H9 (cell line): ENCODE measurements at regions not wholly inside any gene's neighbourhood (a gene's known extent, or its start where the extent isn't known, plus 50 kb on each side); places are given as distances from the start of the nearest gene placed in this dataset.

ENCODE experiments used
- DNase-seq: peaks from one replicate; pipeline ENCODE4 v3.0.0-alpha.2; 2017
- H2AFZ ChIP-seq: one replicate; pipeline ENCODE4 v1.6.1; 2013; ENCODE audit warnings: mild to moderate bottlenecking, low read length, control low read depth, moderate library complexity
- H2AK5ac ChIP-seq: 2 replicates; pipeline ENCODE4 v1.6.1; 2013; ENCODE audit warnings: low read length, control low read depth, mixed read lengths; ENCODE audit not compliant: insufficient read length
- H2BK120ac ChIP-seq: one replicate; pipeline ENCODE4 v1.6.1; 2013; ENCODE audit warnings: low read depth, mild to moderate bottlenecking, low read length, control low read depth, inconsistent platforms; ENCODE audit not compliant: poor library complexity, severe bottlenecking
- H2BK12ac ChIP-seq: 2 replicates; pipeline ENCODE4 v1.6.1; 2013; ENCODE audit warnings: low read length, control low read depth, mixed read lengths, low read depth; ENCODE audit not compliant: insufficient read length
- H2BK15ac ChIP-seq: 2 replicates; pipeline ENCODE4 v1.6.1; 2013; ENCODE audit warnings: low read depth, low read length, control low read depth
- H2BK20ac ChIP-seq: one replicate; pipeline ENCODE4 v1.6.1; 2013; ENCODE audit warnings: low read depth, mild to moderate bottlenecking, low read length, control low read depth, inconsistent platforms; ENCODE audit not compliant: poor library complexity, severe bottlenecking
- H2BK5ac ChIP-seq: 2 replicates; pipeline ENCODE4 v1.6.1; 2013; ENCODE audit warnings: low read length, control low read depth, mixed read lengths; ENCODE audit not compliant: insufficient read length
- H3K14ac ChIP-seq: 2 replicates; pipeline ENCODE4 v1.6.1; 2013; ENCODE audit warnings: low read length, control low read depth; ENCODE audit not compliant: insufficient read depth
- H3K18ac ChIP-seq: 2 replicates; pipeline ENCODE4 v1.6.1; 2013; ENCODE audit warnings: low read depth, mild to moderate bottlenecking, mixed read lengths, low read length, control low read depth; ENCODE audit not compliant: insufficient read length
- H3K23ac ChIP-seq: 2 replicates; pipeline ENCODE4 v1.6.1; 2013; ENCODE audit warnings: low read length, control low read depth, mixed read lengths, low read depth; ENCODE audit not compliant: insufficient read length
- H3K23me2 ChIP-seq: 2 replicates; pipeline ENCODE4 v1.6.1; 2013; ENCODE audit warnings: low read depth, mild to moderate bottlenecking, mixed read lengths, low read length, control low read depth; ENCODE audit not compliant: insufficient read length, poor library complexity, severe bottlenecking
- H3K27ac ChIP-seq: 2 replicates; pipeline ENCODE4 v1.5.1; 2013; ENCODE audit warnings: low read length, control low read depth, mixed read lengths, low read depth; ENCODE audit not compliant: insufficient read length
- H3K27me3 ChIP-seq: 2 replicates; pipeline ENCODE4 v1.6.1; 2013; ENCODE audit warnings: low read length, control low read depth, inconsistent platforms; ENCODE audit not compliant: insufficient read depth
- H3K4ac ChIP-seq: 2 replicates; pipeline ENCODE4 v1.6.1; 2013; ENCODE audit warnings: low read depth, mild to moderate bottlenecking, control low read depth, inconsistent platforms, low read length, moderate library complexity
- H3K4me1 ChIP-seq: 2 replicates; pipeline ENCODE4 v1.6.1; 2013; ENCODE audit warnings: low read length, control low read depth, inconsistent platforms; ENCODE audit not compliant: insufficient read depth
- H3K4me2 ChIP-seq: 2 replicates; pipeline ENCODE4 v1.6.1; 2013; ENCODE audit warnings: low read length, control low read depth, mixed read lengths; ENCODE audit not compliant: insufficient read length, insufficient read depth
- H3K56ac ChIP-seq: 2 replicates; pipeline ENCODE4 v1.6.1; 2013; ENCODE audit warnings: low read depth, mild to moderate bottlenecking, mixed read lengths, low read length, control low read depth; ENCODE audit not compliant: insufficient read length
- H3K79me1 ChIP-seq: 2 replicates; pipeline ENCODE4 v1.6.1; 2013; ENCODE audit warnings: low read depth, mild to moderate bottlenecking, moderate library complexity, low read length, control low read depth, inconsistent platforms; ENCODE audit not compliant: insufficient read depth, poor library complexity, severe bottlenecking
- H3K79me2 ChIP-seq: 2 replicates; pipeline ENCODE4 v1.6.1; 2013; ENCODE audit warnings: low read length, control low read depth, inconsistent platforms; ENCODE audit not compliant: insufficient read depth
- H3K9ac ChIP-seq: 2 replicates; pipeline ENCODE4 v1.6.1; 2013; ENCODE audit warnings: low read length, control low read depth, mixed read lengths; ENCODE audit not compliant: insufficient read length; ENCODE audit errors: extremely low read depth
- H3K9me3 ChIP-seq: one replicate; pipeline ENCODE4 v1.6.1; 2013; ENCODE audit warnings: low read depth, low read length, inconsistent platforms; ENCODE audit not compliant: control insufficient read depth
- H3T11ph ChIP-seq: one replicate; pipeline ENCODE4 v1.6.1; 2013; ENCODE audit warnings: mild to moderate bottlenecking, low read length, control low read depth, inconsistent platforms
- H4K20me1 ChIP-seq: one replicate; pipeline ENCODE4 v1.6.1; 2013; ENCODE audit not compliant: control insufficient read depth, insufficient read length, insufficient read depth
- H4K5ac ChIP-seq: 2 replicates; pipeline ENCODE4 v1.6.1; 2013; ENCODE audit warnings: low read depth, mild to moderate bottlenecking, mixed read lengths, low read length, control low read depth; ENCODE audit not compliant: insufficient read length
- H4K8ac ChIP-seq: replicated peaks from 2 replicates; pipeline ENCODE4 v1.6.1; 2013; ENCODE audit warnings: low read length, control low read depth, mixed read lengths, low read depth; ENCODE audit not compliant: insufficient read length
- H4K91ac ChIP-seq: 2 replicates; pipeline ENCODE4 v1.6.1; 2013; ENCODE audit warnings: low read depth, mild to moderate bottlenecking, moderate library complexity, mixed read lengths, low read length, control low read depth; ENCODE audit not compliant: insufficient read length
- H3K27ac Mint-ChIP-seq, 3 experiments: 2 replicates in 2 of 3; 3 replicates in 1 of 3; pipeline ENCODE4 v1.8.0; 2020 to 2021; ENCODE audit warnings: mixed read lengths in 3 of 3, mild to moderate bottlenecking in 1 of 3, moderate library complexity in 1 of 3
- H3K27me3 Mint-ChIP-seq: 2 replicates; pipeline ENCODE4 v1.8.0; 2021; ENCODE audit warnings: low read depth, mild to moderate bottlenecking, moderate library complexity, mixed read lengths
- H3K36me3 Mint-ChIP-seq, 3 experiments: 2 replicates in 2 of 3; 3 replicates in 1 of 3; pipeline ENCODE4 v1.8.0; 2020 to 2021; ENCODE audit warnings: low read depth in 3 of 3, mixed read lengths in 3 of 3; ENCODE audit not compliant: insufficient read depth in 1 of 3
- H3K4me1 Mint-ChIP-seq, 2 experiments: 2 replicates each; pipeline ENCODE4 v1.8.0; 2020; ENCODE audit warnings: mixed read lengths in 2 of 2
- H3K4me3 Mint-ChIP-seq, 2 experiments: 2 replicates in 1 of 2; 3 replicates in 1 of 2; pipeline ENCODE4 v1.8.0; 2020 to 2021; ENCODE audit warnings: mild to moderate bottlenecking in 2 of 2, mixed read lengths in 2 of 2, moderate library complexity in 1 of 2
- H3K9me3 Mint-ChIP-seq, 2 experiments: 2 replicates in 1 of 2; 3 replicates in 1 of 2; pipeline ENCODE4 v1.8.0; 2020; ENCODE audit warnings: mild to moderate bottlenecking in 2 of 2, mixed read lengths in 2 of 2, moderate library complexity in 1 of 2
- CTCF ChIP-seq: fragments of 200-600 bp; sonication (generic); conservative IDR thresholded peaks from 3 replicates; pipeline ENCODE4 v1.8.0; 2021; ENCODE audit warnings: antibody characterized with exemption, mild to moderate bottlenecking
- WGBS: extraction: QIAGEN DNeasy Blood & Tissue Kit; methylation state at CpG from one replicate; pipeline ENCODE4 v1.1.7; 2013; ENCODE audit warnings: missing lambda C conversion rate, low lambda C conversion rate, mixed read lengths; ENCODE audit not compliant: insufficient read length; ENCODE audit errors: extremely low coverage; 5-methylcytosine and 5-hydroxymethylcytosine counted together

GRCh38 chr2:177059293-177059692 is 153.3 kb upstream of the HNRNPA3 start:
- Histone ChIP-seq H3K4ac (no peak overlapping the region), H3K9me3 (no peaks in the 10 kb centered on the region), H3K27ac (no peak overlapping the region), H3K9ac (no peak overlapping the region), H2BK15ac (no peak overlapping the region), H3K4me2 (no peak overlapping the region), H2AK5ac (no peak overlapping the region), H3K4me1 (no peaks in the 10 kb centered on the region; the same call in 1 of the 2 replicates), H3K79me1 (no peaks in the 10 kb centered on the region), H3T11ph (no peak overlapping the region), H3K27me3 (no peaks in the 10 kb centered on the region), H3K56ac (no peak overlapping the region), H4K5ac (no peak overlapping the region), H3K23ac (no peak overlapping the region), H3K23me2 (no peaks in the 10 kb centered on the region), H3K18ac (no peak overlapping the region), H3K14ac (no peak overlapping the region), H2BK12ac (no peak overlapping the region), H4K91ac (no peak overlapping the region), H2BK5ac (no peak overlapping the region), H2BK20ac (no peak overlapping the region), H4K8ac (no peak overlapping the region), H2BK120ac (no peak overlapping the region), H3K79me2 (no peaks in the 10 kb centered on the region), H2AFZ (no peak overlapping the region), H4K20me1 (no peaks in the 10 kb centered on the region)
- WGBS: no CpG with 5 or more reads among the region's 6 CpGs
- no peaks in the 10 kb centered on the region for H3K4me1 Mint-ChIP-seq
- H3K27me3 Mint-ChIP-seq: no peaks in the 10 kb centered on the region; the same call in none of the 2 replicates
- H3K27ac Mint-ChIP-seq: no peak overlapping the region
- DNase-seq: no peak
- H3K9me3 Mint-ChIP-seq: no peaks in the 10 kb centered on the region
- no peaks in the 10 kb centered on the region for H3K36me3 Mint-ChIP-seq
- no peak overlapping the region for H3K4me3 Mint-ChIP-seq
- no peak for TF ChIP-seq CTCF
